HUES64 (cell line): ENCODE measurements at regions not wholly inside any gene's neighbourhood (a gene's known extent, or its start where the extent isn't known, plus 50 kb on each side); places are given as distances from the start of the nearest gene placed in this dataset.

Experiments
- H3K27ac ChIP-seq: 2 replicates; pipeline ENCODE4 v1.7.0; 2013; ENCODE audit warnings: low read depth, low read length, inconsistent platforms
- H3K27me3 ChIP-seq: 2 replicates; pipeline ENCODE4 v1.6.1; 2013; ENCODE audit warnings: mild to moderate bottlenecking, low read length; ENCODE audit not compliant: insufficient read depth
- H3K36me3 ChIP-seq: 2 replicates; pipeline ENCODE4 v1.6.1; 2013; ENCODE audit warnings: mild to moderate bottlenecking, low read length; ENCODE audit not compliant: insufficient read depth
- H3K4me1 ChIP-seq: 2 replicates; pipeline ENCODE4 v1.6.1; 2013; ENCODE audit warnings: mild to moderate bottlenecking, low read length, moderate library complexity; ENCODE audit not compliant: insufficient read depth
- H3K4me3 ChIP-seq: 2 replicates; pipeline ENCODE4 v1.5.1; 2013; ENCODE audit warnings: mild to moderate bottlenecking, low read length, moderate library complexity
- H3K9ac ChIP-seq: 2 replicates; pipeline ENCODE4 v1.6.1; 2013; ENCODE audit warnings: mild to moderate bottlenecking, low read depth, low read length
- H3K9me3 ChIP-seq: 2 replicates; pipeline ENCODE4 v1.6.1; 2013; ENCODE audit warnings: low read depth, low read length; ENCODE audit not compliant: insufficient read depth
- WGBS: fragments of 150-250, 120-280 bp; methylation state at CpG from one replicate; pipeline ENCODE4 v1.1.7; 2013; ENCODE audit warnings: missing lambda C conversion rate; 5-methylcytosine and 5-hydroxymethylcytosine counted together

DNA sequence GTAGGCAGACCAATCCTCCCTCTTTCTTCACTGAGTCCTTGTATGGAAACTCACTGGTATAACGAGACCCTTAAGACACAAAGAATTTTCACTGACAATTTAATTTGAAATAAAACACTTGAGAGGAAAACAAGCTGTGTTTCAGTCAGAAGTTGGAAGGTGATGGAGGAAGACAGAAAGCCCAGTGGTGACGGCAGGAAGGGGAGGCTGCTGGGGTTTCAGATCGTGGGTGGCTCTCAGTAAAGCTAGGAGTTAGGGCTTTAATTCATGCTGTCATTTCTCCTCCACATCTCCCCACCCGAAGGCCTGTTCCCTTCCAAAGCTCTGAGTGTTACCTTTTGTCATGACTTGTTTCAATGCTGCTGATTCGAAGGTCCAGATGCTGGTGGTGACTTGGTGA, 605.2 kb upstream of the DPP6 start:
- H3K27me3 ChIP-seq: no peaks in the 10 kb centered on the region
- no peak overlapping the region for H3K9ac ChIP-seq
- 69% methylated on average over 5 of the region's 5 CpGs for whole genome bisulfite sequencing
- no peak overlapping the region for H3K4me3 ChIP-seq
- H3K9me3 ChIP-seq: peaks cover 87% of the 10 kb centered on the region
- H3K27ac ChIP-seq: no peak overlapping the region
- no peaks in the 10 kb centered on the region for H3K4me1 ChIP-seq
- no peaks in the 10 kb centered on the region for H3K36me3 ChIP-seq

DNA sequence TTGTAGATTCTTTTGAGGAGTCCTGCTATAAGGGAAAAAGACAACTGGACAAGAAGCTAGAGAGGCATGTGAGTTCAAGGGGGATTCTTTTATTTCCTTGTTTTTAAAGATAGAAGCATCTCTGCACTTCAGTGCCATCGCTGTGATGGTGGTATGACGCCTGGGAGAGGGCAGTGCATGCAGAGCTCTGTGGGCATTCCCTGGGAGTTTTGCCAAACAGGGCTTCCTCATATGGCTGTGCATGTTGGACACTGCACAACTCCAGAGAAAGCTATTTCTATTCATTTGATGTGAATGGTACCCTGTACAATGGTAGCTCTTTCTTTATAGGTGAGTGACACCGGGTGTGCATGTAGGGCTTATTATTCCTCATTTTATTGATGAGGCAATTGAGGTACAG, 599.5 kb upstream of the DPP6 start:
- WGBS: 40% methylated on average over 3 of the region's 3 CpGs
- H3K9ac ChIP-seq: no peak overlapping the region
- H3K4me1 ChIP-seq: no peaks in the 10 kb centered on the region
- no peak overlapping the region for H3K27ac ChIP-seq
- peaks cover 91% of the 10 kb centered on the region for H3K9me3 ChIP-seq
- no peak overlapping the region for H3K4me3 ChIP-seq
- H3K36me3 ChIP-seq: no peaks in the 10 kb centered on the region
- H3K27me3 ChIP-seq: no peaks in the 10 kb centered on the region

DNA sequence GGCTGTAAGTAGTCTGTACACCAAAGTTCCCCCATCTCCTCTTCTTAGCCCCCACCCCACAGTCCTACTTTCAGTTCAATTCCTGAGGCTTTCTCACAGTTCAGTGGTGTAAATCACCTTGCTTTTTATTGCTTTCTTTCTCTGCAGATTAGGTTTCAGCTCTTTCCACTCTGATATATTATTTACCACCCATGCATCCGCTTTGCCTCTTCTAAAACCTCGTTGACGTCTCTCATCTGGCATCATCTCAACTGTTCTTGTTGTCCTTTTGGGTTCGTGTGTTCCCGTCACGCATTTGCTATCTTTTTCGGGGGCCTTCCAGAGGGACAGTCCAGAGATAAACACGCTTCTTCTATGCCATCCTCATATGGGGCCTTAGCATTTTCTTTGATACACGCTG, 597.9 kb upstream of the DPP6 start:
- no peak overlapping the region for H3K9ac ChIP-seq
- 78% methylated on average over 9 of the region's 9 CpGs for WGBS
- no peak overlapping the region for H3K4me3 ChIP-seq
- peaks cover 90% of the 10 kb centered on the region for H3K9me3 ChIP-seq
- no peaks in the 10 kb centered on the region for H3K36me3 ChIP-seq
- H3K27ac ChIP-seq: no peak overlapping the region
- H3K27me3 ChIP-seq: no peaks in the 10 kb centered on the region
- no peaks in the 10 kb centered on the region for H3K4me1 ChIP-seq

DNA sequence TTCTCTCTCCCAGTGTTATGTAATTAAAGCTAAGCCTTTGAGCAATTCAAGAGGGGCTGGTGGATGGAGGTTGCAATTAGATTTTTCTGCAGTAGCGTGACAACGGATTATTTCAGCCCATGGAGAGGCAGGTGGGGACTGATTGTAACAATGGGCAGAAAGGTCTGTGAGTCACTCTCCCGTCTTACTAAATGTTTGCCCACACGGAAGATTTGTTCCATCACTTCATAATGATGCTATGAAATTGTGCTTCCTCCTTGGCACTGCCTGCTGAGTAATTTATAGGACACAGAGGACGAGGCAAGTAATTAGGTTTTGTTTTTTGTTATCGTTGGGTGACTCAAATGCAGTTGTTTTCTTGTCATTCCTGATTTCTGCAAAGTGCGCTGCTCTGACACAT, 594.5 kb upstream of the DPP6 start:
- Histone ChIP-seq H3K36me3 (no peaks in the 10 kb centered on the region), H3K9me3 (peaks cover 94% of the 10 kb centered on the region), H3K4me3 (no peak overlapping the region), H3K27ac (no peak overlapping the region), H3K4me1 (no peaks in the 10 kb centered on the region), H3K27me3 (no peaks in the 10 kb centered on the region), H3K9ac (no peak overlapping the region)
- 71% methylated on average over 7 of the region's 7 CpGs for WGBS

DNA sequence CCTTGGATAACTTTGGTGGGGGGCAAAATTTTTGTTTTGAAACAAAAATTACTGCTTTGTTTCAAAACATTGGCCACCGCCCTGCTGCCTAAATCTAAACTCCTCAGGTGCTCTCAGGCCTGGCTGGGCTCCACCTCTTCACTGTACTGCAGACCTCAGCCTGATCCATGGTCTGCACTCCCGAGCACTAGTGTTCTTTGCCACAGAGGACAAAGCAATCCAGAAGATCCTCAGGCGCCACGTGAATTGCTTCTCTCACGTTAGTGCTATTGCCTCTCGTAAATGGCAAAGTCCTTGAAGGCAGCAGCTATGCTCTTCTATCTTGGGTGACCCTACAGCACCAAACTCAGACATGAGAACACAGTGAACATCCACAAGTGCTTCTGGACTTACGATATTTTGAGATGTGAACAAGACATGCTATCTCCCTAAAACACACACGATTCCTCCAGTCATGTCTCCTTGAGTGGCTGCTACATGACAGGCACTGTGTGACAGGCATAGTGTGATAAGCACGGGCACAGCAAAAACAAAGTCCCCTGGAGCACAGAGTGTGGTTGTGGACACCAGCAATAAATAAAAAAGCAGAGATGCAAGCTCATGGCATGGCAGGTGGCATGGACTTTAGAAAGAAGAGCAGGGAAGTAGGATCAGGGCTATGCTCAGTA, 582.1 kb upstream of the DPP6 start:
- H3K27ac ChIP-seq: no peak overlapping the region
- no peaks in the 10 kb centered on the region for H3K27me3 ChIP-seq
- H3K9ac ChIP-seq: no peak overlapping the region
- H3K4me3 ChIP-seq: no peak overlapping the region
- no peaks in the 10 kb centered on the region for H3K4me1 ChIP-seq
- 84% methylated on average over 9 of the region's 9 CpGs for WGBS
- H3K9me3 ChIP-seq: peaks cover 77% of the 10 kb centered on the region
- H3K36me3 ChIP-seq: no peaks in the 10 kb centered on the region

DNA sequence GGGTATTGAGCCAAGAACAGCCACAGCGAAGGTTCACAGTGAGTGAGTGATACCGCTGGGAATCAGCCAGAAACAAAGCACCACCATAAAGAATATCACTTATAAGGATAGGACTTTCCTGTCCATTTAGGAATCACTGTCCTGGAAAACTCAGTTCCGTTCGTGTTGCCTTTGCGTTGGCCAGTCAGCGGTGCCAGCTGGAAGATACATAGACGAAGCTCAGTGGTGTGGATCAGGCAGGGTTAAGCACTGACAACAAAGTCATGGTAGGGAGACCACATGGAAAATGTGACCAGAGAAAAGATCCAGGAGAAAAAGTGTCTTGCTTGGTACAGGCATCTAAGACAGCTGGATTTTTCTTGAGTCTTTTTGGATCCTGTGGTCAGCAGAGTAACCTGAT, 579.7 kb upstream of the DPP6 start:
- H3K27me3 ChIP-seq: no peaks in the 10 kb centered on the region
- H3K4me1 ChIP-seq: no peaks in the 10 kb centered on the region
- H3K36me3 ChIP-seq: no peaks in the 10 kb centered on the region
- WGBS: 86% methylated on average over 6 of the region's 7 CpGs
- H3K9me3 ChIP-seq: peaks cover 83% of the 10 kb centered on the region
- no peak overlapping the region for H3K9ac ChIP-seq
- no peak overlapping the region for H3K4me3 ChIP-seq
- H3K27ac ChIP-seq: no peak overlapping the region

DNA sequence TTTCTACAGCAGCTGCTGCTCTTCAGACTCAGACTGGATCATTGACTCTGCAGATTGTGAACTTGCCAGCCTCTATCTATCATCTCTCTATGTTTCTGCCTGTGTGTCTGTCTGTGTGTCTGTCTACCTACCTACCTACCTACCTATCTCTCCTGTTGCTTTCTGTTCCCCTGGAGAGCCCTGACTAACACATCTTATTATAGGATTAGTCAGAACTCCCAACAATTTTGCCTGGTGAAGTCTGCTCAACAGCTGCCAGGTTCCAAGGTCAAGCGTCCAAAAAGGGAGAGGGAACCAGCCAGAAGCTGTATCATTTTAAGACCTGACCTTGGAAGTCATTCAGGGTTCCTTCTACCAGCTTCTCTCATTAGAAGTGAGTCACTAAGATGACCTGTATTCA, 579.0 kb upstream of the DPP6 start:
- no peak overlapping the region for H3K27ac ChIP-seq
- WGBS: 14% methylated on average over 1 of the region's 1 CpG
- H3K27me3 ChIP-seq: no peaks in the 10 kb centered on the region
- H3K4me3 ChIP-seq: no peak overlapping the region
- no peak overlapping the region for H3K9ac ChIP-seq
- peaks cover 83% of the 10 kb centered on the region for H3K9me3 ChIP-seq
- H3K4me1 ChIP-seq: no peaks in the 10 kb centered on the region
- H3K36me3 ChIP-seq: no peaks in the 10 kb centered on the region

DNA sequence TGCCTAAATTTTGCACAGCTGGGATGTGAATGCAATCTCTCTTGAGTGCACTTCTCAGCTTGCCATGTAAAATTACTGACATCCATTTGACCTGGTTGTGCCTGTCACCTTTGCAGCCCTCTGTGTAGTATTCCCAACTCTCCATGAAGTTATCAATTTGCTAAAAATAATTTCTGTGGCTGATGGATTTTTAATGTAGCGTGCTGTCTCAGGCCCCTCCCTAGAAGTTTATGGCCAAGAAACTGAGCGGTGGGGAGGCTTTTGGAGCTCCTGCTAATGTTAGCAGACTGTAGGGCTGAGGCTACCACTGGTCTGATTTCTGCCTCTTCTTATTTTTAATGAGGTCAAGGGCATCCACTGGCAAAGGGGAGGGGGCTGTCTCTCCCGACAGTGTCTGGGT, 577.0 kb upstream of the DPP6 start:
- Histone ChIP-seq H3K27ac (no peak overlapping the region), H3K4me3 (no peak overlapping the region), H3K9ac (no peak overlapping the region), H3K9me3 (peaks cover 88% of the 10 kb centered on the region), H3K4me1 (no peaks in the 10 kb centered on the region), H3K27me3 (no peaks in the 10 kb centered on the region), H3K36me3 (no peaks in the 10 kb centered on the region)
- 76% methylated on average over 3 of the region's 3 CpGs for WGBS

DNA sequence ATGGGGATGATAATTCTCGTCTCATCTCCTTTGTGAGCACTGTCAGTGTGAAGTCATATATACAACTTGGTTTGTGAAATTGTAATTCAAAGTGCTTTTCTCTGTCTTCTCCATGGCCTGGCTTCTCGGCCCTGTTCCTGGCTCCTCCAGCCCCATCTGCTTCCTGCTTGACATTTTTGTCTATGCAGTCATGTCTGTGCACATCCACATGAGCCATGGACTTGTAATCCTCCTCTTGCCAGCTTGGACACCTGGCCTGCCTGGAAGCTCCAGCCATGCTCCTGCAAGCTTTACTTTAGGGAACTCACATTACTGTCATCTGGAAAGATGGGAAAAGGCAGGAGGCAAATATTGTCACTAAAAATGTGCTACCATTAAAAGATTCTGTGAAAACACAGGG, 576.0 kb upstream of the DPP6 start:
- H3K9ac ChIP-seq: no peak overlapping the region
- WGBS: 85% methylated on average over 2 of the region's 2 CpGs

DNA sequence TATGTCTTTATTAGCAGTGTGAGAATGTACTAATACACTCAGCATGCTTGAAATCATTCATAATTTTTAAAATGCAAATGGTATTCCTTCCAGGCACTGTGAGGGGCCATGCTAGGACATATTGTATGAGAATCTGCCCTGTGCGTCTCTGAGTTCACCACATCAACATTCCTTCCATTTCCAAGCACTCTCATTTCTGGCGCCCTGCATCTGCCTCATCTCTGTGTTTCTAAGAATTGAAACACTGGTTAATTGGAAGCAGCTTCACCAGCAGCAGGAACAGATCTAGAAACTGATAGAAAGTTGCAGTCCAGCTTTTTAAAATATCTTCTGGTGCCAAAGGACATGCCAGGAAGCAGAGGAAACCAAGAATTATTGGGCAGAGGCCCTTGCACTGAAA, 555.9 kb upstream of the DPP6 start:
- no peaks in the 10 kb centered on the region for H3K36me3 ChIP-seq
- WGBS: 86% methylated on average over 2 of the region's 2 CpGs
- peaks cover 90% of the 10 kb centered on the region for H3K9me3 ChIP-seq
- no peak overlapping the region for H3K4me3 ChIP-seq
- no peak overlapping the region for H3K27ac ChIP-seq
- H3K9ac ChIP-seq: no peak overlapping the region
- no peaks in the 10 kb centered on the region for H3K27me3 ChIP-seq
- H3K4me1 ChIP-seq: no peaks in the 10 kb centered on the region

More for the DNA sequence above, 576.0 kb upstream of the DPP6 start:
- Histone ChIP-seq H3K9me3 (peaks cover 86% of the 10 kb centered on the region), H3K36me3 (no peaks in the 10 kb centered on the region), H3K4me3 (no peak overlapping the region), H3K27ac (no peak overlapping the region), H3K27me3 (no peaks in the 10 kb centered on the region), H3K4me1 (no peaks in the 10 kb centered on the region)

DNA sequence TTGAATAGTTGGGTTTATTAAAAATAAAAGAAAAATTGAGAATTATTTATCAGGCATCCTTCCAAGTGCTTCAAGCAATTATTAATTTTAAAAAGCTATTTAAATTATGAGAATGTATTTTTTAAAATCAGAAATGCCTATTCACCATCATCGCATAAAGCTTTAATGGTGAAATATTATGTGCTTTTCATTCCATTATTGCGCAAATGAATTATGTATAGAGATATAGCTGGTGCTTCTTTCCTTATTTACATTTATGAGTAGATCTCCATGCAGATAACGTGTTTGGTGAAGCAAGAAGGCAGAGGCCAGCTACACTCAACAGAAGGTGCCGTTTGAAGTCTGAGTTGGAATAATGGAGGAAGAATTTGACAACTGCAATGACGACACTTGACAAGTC, 549.1 kb upstream of the DPP6 start:
- H3K27ac ChIP-seq: no peak overlapping the region
- H3K4me1 ChIP-seq: no peaks in the 10 kb centered on the region
- H3K9me3 ChIP-seq: peaks cover 84% of the 10 kb centered on the region
- H3K36me3 ChIP-seq: no peaks in the 10 kb centered on the region
- WGBS: 72% methylated on average over 4 of the region's 5 CpGs
- H3K27me3 ChIP-seq: no peaks in the 10 kb centered on the region
- H3K9ac ChIP-seq: no peak overlapping the region
- H3K4me3 ChIP-seq: no peak overlapping the region
